ENCODE measurements at regions not wholly inside any gene's neighbourhood (a gene's known extent, or its start where the extent isn't known, plus 50 kb on each side); places are given as distances from the start of the nearest gene placed in this dataset.

GRCh38 chr18:76567835-76568445 is 72.9 kb upstream of the ZNF516 start:
- no peak for DNase-seq
- no peak for ATAC-seq
- intact Hi-C loops (cut with DNase I, micrococcal nuclease), result no loop called here

GRCh38 chr18:76566987-76567386 is 71.9 kb upstream of the ZNF516 start:
- ATAC-seq (no peak), DNase-seq (no peak)
- intact Hi-C loops (cut with DNase I, micrococcal nuclease), result no loop called here

DNA sequence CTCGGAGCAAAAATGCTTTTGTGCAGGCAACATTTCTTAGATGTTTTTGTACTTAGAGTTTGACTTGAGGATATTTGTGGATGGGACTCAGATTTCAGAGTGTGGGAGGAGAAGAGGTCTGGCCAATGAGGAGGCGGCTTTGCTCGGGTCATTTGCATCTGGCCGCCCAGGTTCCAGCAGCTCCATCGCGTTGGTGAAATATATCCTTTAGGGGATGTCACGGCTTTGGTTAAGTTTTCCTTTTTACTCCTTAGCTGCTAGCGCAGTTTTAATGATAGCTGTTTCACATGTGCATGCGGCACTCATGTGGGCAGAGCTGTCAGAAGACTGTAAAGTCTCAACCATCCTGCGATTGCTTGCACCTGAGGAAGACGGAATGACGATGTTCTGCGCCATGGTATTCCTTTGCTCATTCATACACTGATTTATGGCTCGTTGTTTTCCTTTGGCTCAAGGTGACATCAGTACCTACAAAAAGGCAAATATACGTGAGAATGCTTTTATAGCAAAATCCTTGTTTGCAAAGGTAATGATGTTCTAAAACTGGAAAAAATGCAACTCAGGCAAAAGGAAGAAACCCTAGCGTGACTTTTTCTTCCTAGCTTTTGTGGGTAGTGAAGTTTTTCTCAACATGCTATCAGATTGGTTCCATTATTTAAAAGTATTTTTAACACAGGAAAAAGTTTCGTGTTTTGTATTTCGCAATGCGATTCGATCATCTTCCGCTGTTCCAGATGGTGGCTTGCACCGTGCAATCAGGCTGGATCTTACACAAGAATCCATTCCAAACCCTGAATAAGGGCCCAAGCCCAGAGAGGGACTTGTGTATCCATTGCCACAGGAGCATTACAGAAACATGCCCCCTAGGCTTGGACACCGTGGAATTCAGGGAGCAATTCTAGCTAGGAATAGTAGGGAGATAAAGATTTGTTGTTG is 70.5 kb upstream of the ZNF516 start:
- DNase-seq (peak; percentile 51 to 52), ATAC-seq (peak; percentile 96)
- intact Hi-C loops (cut with DNase I, micrococcal nuclease), result no loop called here

- ATAC-seq (no peak), DNase-seq (no peak)
- intact Hi-C loops (cut with DNase I, micrococcal nuclease), result no loop called here
Measured at GRCh38 chr18:76564655-76565237, 69.7 kb upstream of the ZNF516 start.

GRCh38 chr18:76564117-76564516 is 69.1 kb upstream of the ZNF516 start:
- no peak for DNase-seq
- ATAC-seq, result no peak
- intact Hi-C loops (cut with DNase I, micrococcal nuclease), result no loop called here

GRCh38 chr18:76562286-76563122 is 67.5 kb upstream of the ZNF516 start:
- intact Hi-C loops (cut with DNase I, micrococcal nuclease), result no loop called here
- DNase-seq (no peak), ATAC-seq (no peak)

DNA sequence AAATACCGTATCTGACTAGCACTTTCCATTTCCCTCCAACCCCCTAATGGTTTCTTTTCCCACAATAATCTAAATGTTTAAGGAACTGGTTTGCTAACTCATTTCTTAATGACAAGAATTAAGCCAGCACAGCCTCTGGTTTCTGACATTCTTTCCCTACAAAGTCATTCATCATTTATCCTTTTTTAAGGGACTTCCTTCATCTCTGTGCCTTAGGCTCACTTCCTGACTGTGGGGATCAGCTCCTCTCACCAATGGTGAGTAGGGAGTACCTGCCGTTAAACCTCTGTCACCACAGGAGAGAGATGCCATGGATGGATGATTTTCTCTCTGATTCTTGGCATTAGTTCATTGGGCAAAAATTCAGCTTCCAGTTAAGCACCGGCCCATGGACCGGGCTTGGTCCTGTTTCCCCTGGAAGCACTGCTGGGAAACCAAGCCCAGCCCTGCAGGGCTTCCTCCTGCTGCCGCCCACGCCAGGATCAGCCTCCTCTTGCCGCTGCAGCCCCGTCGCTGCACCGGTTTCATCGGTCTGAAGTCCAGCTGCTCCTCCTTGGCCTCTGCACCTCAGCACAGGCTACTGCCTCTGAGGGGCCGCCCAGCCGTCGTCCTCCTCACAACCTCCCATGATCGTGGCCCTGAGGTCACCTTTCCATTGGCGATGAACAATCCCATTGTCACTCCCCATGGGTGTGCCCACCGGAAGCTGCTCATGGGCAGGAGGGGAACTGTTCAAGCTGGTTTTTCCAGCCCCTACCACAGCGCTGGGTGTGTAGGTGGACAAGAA is 64.0 kb upstream of the ZNF516 start:
- DNase-seq (peak; percentile 40 to 48), ATAC-seq (peak; percentile 94)
- intact Hi-C loops (cut with DNase I, micrococcal nuclease), result no loop called here

- DNase-seq (no peak), ATAC-seq (no peak)
- intact Hi-C loops (cut with DNase I, micrococcal nuclease), result no loop called here
Measured at GRCh38 chr18:76557026-76557575, 62.1 kb upstream of the ZNF516 start.

DNA sequence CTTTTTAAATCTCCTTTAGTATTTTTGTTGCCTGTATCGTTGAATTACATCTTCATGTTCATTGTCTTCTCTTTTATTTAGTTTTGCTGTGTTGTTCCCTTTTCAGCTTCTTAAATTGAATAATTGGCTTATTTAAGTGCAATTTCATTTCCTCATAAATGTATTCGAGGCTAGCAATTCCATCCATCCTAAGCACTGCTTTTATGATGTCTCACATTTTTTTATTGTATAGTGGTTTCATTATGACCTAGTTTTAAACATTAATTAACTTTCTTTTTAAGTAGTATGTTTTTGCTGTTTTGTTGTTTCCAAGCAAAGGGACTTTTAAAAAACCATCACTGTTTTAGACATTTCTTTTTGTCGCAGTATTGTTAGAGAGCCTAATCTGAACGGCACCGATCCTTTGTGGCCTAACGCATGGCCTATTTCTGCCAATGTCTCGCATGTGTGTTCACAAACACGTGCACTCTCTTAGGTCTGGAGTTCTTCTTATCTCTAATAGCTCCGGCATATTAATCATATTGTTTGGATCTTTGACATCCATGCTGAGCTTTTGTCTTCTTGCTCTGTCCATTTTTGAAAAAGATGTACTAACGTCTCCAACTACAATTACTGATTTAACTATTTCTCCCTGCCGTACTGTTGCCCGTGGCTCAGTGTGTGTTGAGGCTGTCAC is 59.6 kb upstream of the ZNF516 start:
- intact Hi-C loops (cut with DNase I, micrococcal nuclease), result no loop called here
- no peak for ATAC-seq
- no peak for DNase-seq

- no peak for DNase-seq
- peak; percentile 55 for ATAC-seq
- intact Hi-C loops (cut with DNase I, micrococcal nuclease), result no loop called here
Measured at GRCh38 chr18:76553715-76554546, 58.9 kb upstream of the ZNF516 start.

- DNase-seq, result no peak
- intact Hi-C loops (cut with DNase I, micrococcal nuclease), result no loop called here
- no peak for ATAC-seq
Measured at GRCh38 chr18:76548541-76548940, 53.5 kb upstream of the ZNF516 start.

DNA sequence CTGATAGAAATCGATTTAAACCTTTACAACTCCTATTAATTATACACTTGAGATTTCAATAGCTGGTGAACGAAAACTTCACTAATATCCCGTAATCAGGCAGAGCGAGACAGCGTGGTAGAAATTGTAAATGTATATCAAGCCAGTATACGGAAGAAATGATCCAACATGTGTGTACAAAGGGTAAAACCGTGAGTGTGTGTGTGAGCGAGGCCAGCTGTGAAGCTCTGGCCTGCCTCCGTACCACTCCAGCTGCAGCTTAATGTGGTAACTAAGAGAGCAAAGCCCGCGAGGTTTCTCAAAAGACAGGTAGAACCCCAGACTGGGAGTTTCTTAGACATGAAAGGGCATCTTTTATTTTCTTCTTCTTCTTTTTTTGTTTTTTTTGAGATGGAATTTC is 52.3 kb upstream of the ZNF516 start:
- ATAC-seq (no peak), DNase-seq (no peak)
- intact Hi-C loops (cut with DNase I, micrococcal nuclease), result no loop called here

DNA sequence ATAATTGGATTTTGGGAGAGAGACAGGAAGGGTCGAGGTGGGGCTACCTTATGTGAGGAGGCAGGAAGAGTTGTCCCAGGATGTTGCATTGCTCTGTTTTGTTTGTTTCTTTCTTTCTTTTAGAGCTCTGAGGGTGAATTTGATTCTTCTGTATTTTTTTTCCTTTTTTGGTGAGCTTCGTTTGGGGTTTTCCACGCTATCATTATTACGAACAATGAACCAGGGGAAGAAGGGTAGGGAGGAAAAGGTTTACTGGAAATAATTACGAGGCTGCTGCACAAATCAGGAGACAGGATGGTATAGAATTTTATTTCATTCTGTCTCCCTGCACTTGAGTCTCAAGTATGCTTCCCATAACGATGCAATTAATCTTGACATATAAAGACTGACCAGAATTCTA is 51.4 kb upstream of the ZNF516 start:
- ATAC-seq (no peak), DNase-seq (no peak)
- intact Hi-C loops (cut with DNase I, micrococcal nuclease), result no loop called here

GRCh38 chr18:76546088-76546435 is 51.0 kb upstream of the ZNF516 start:
- DNase-seq (no peak), ATAC-seq (no peak)
- intact Hi-C loops (cut with DNase I, micrococcal nuclease), result no loop called here

GRCh38 chr18:76545433-76546087 is 50.5 kb upstream of the ZNF516 start:
- no peak for DNase-seq
- no peak for ATAC-seq
- intact Hi-C loops (cut with DNase I, micrococcal nuclease), result no loop called here

GRCh38 chr18:76544511-76545345 is 49.7 kb upstream of the ZNF516 start:
- intact Hi-C loops (cut with DNase I, micrococcal nuclease), result no loop called here
- no peak for DNase-seq
- ATAC-seq, result no peak

All from left colon (tissue), 2 donors.